ENCODE measurements at regions not wholly inside any gene's neighbourhood (a gene's known extent, or its start where the extent isn't known, plus 50 kb on each side); places are given as distances from the start of the nearest gene placed in this dataset.

DNA sequence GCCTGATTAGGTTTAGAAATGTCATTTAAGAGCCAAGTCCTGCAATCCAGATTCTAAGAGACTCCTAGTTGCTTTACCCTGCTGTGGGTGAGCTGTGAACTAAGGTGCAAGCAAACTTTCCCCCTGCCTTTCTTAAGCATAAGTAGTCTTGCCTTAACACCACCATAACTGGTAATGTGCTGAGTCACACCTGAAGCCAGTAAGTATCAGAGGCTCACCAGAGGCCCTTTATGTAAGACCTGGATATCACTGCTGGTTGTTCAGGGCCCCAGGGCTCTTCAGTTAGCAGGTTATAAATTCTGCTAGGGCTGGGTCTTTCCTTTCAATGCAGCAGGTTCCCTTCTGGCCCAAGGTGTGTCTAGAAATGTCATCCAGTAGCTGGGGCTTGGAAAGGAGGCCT lies 509.9 kb downstream of the VGLL3 start:
- ATAC-seq (replicated peaks in 1 of 4) (no peak), DNase-seq (no peak)
- POLR2A ChIA-PET = no interaction called here
- no peaks in the 10 kb centered on the region for H3K4me1 ChIP-seq (ENCODE audit: control insufficient read depth in 1 of 2, extremely low read depth in 1 of 2, insufficient read depth in 2 of 2, low read length in 2 of 2)
- no peaks in the 10 kb centered on the region for H3K27me3 Mint-ChIP-seq
- H3K27ac ChIP-seq (ENCODE audit: low read length) = no peak overlapping the region
- no peaks in the 10 kb centered on the region for H3K27me3 ChIP-seq (replicated peaks in 1 of 2; ENCODE audit: control insufficient read depth in 2 of 2, extremely low read depth in 1 of 2, insufficient read depth in 2 of 2, low read length in 1 of 2)
- CTCF ChIA-PET = no interaction called here
- no peaks in the 10 kb centered on the region for H3K9me3 ChIP-seq
- H3K4me3 ChIP-seq (ENCODE audit: control insufficient read depth in 1 of 2, extremely low read depth in 1 of 2, low read length in 1 of 2) = no peak overlapping the region
- H3K36me3 ChIP-seq (ENCODE audit: control insufficient read depth in 2 of 2, extremely low read depth in 1 of 2, insufficient read depth in 1 of 2, low read length in 1 of 2) = no peaks in the 10 kb centered on the region
- no peaks in the 10 kb centered on the region for H3K36me3 Mint-ChIP-seq
- no peak overlapping the region for H3K4me3 Mint-ChIP-seq
- peaks cover 11 to 41% (median 24%) of the 10 kb centered on the region in 3 donors for H3K9me3 Mint-ChIP-seq
- no peak overlapping the region for H3K27ac Mint-ChIP-seq
- no peaks in the 10 kb centered on the region for H3K4me1 Mint-ChIP-seq

DNA sequence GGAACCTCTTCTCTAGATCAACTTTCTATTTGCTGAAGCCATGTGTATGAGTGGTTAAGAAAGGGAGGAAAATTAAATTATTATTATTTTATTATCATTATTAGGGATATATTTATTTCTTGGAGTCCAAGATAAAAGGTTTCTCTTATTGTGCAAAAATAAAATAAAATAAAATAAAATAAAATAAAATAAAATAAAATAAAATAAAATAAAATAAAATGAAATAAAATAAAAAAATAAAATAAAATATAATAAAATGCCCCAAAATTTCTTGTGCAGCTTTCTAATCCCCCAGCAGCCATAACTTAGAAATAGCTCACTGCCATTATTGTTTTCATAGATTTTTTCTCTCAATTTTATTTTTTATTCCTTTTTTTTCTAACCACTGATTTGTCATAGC lies 526.8 kb downstream of the VGLL3 start:
- Histone ChIP-seq H3K27me3 (replicated peaks in 1 of 2; ENCODE audit: control insufficient read depth in 2 of 2, extremely low read depth in 1 of 2, insufficient read depth in 2 of 2, low read length in 1 of 2) (no peaks in the 10 kb centered on the region), H3K9me3 (no peaks in the 10 kb centered on the region), H3K4me1 (ENCODE audit: control insufficient read depth in 1 of 2, extremely low read depth in 1 of 2, insufficient read depth in 2 of 2, low read length in 2 of 2) (no peaks in the 10 kb centered on the region), H3K27ac (ENCODE audit: low read length) (no peak overlapping the region), H3K36me3 (ENCODE audit: control insufficient read depth in 2 of 2, extremely low read depth in 1 of 2, insufficient read depth in 1 of 2, low read length in 1 of 2) (no peaks in the 10 kb centered on the region), H3K4me3 (ENCODE audit: control insufficient read depth in 1 of 2, extremely low read depth in 1 of 2, low read length in 1 of 2) (no peak overlapping the region)
- no peaks in the 10 kb centered on the region for H3K27me3 Mint-ChIP-seq
- no peak overlapping the region for H3K27ac Mint-ChIP-seq
- no peak for DNase-seq
- CTCF ChIA-PET = no interaction called here
- H3K36me3 Mint-ChIP-seq = no peaks in the 10 kb centered on the region
- no peak overlapping the region for H3K4me3 Mint-ChIP-seq
- POLR2A ChIA-PET = interaction anchor here in 1 of 2 donors (0.6 kb wide), 1 partner anchor 94 kb away, joined by 3 read pairs; no protein-coding TSS in a partner anchor
- peaks cover 3 to 10% (median 8%) of the 10 kb centered on the region in 3 donors for H3K9me3 Mint-ChIP-seq
- H3K4me1 Mint-ChIP-seq = no peaks in the 10 kb centered on the region
- ATAC-seq (replicated peaks in 1 of 4) = no peak

DNA sequence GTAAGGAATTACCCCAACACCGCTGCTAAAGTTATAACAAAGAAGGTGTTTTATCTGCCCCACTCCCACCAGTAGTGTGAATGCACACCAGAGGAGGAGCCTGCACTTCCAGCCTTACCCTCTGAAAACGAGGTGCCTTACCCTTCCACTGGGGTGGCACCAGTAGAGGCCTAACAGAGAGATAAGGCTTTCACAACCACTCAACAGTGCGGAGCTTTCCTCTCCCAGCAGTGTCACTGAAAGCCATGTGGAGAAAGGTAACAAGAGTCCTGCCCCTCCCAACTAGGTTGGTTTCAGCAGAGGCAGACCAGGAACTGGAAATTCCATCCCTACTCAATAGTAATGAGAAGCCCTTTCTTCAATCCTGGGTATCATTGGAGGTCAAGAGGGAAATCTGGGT lies 539.2 kb downstream of the VGLL3 start:
- Histone ChIP-seq H3K9me3 (no peaks in the 10 kb centered on the region), H3K36me3 (ENCODE audit: control insufficient read depth in 2 of 2, extremely low read depth in 1 of 2, insufficient read depth in 1 of 2, low read length in 1 of 2) (no peaks in the 10 kb centered on the region), H3K27me3 (replicated peaks in 1 of 2; ENCODE audit: control insufficient read depth in 2 of 2, extremely low read depth in 1 of 2, insufficient read depth in 2 of 2, low read length in 1 of 2) (no peaks in the 10 kb centered on the region), H3K4me3 (ENCODE audit: control insufficient read depth in 1 of 2, extremely low read depth in 1 of 2, low read length in 1 of 2) (no peak overlapping the region), H3K27ac (ENCODE audit: low read length) (no peak overlapping the region), H3K4me1 (ENCODE audit: control insufficient read depth in 1 of 2, extremely low read depth in 1 of 2, insufficient read depth in 2 of 2, low read length in 2 of 2) (no peaks in the 10 kb centered on the region)
- WGBS (ENCODE audit: insufficient coverage) = 0% methylated on average over 1 of the region's 3 CpGs
- ATAC-seq (replicated peaks in 1 of 4) (no peak), DNase-seq (no peak)
- Mint-ChIP-seq H3K27ac (no peak overlapping the region), H3K36me3 (no peaks in the 10 kb centered on the region), H3K4me3 (no peak overlapping the region), H3K9me3 (peaks cover 6 to 10% (median 9%) of the 10 kb centered on the region in 3 donors), H3K4me1 (no peaks in the 10 kb centered on the region), H3K27me3 (no peaks in the 10 kb centered on the region)
- CTCF ChIA-PET = no interaction called here
- POLR2A ChIA-PET = no interaction called here

DNA sequence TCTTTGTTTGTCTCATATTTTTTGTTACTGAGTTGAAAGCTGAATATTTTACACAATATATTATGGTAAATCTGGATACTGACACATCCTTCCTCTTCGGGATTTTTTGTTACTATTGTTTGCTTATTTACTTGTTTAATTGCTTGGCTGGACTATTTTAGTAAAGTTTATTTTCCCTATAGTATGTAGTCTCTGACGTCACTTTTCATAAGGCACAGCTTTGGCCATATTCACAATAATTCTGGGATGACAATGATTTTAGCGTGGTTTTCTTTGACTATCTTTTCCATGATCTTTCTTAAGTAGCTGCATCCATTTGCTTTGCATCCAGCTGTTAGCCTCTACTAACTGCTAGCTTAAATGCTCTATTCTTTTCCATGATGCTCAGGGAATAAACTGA lies 552.4 kb downstream of the VGLL3 start:
- Histone ChIP-seq H3K27me3 (replicated peaks in 1 of 2; ENCODE audit: control insufficient read depth in 2 of 2, extremely low read depth in 1 of 2, insufficient read depth in 2 of 2, low read length in 1 of 2) (no peaks in the 10 kb centered on the region), H3K4me3 (ENCODE audit: control insufficient read depth in 1 of 2, extremely low read depth in 1 of 2, low read length in 1 of 2) (no peak overlapping the region), H3K27ac (ENCODE audit: low read length) (no peak overlapping the region), H3K9me3 (no peaks in the 10 kb centered on the region), H3K4me1 (ENCODE audit: control insufficient read depth in 1 of 2, extremely low read depth in 1 of 2, insufficient read depth in 2 of 2, low read length in 2 of 2) (no peaks in the 10 kb centered on the region), H3K36me3 (ENCODE audit: control insufficient read depth in 2 of 2, extremely low read depth in 1 of 2, insufficient read depth in 1 of 2, low read length in 1 of 2) (no peaks in the 10 kb centered on the region)
- peaks cover 0 to 6% (median 2%) of the 10 kb centered on the region in 3 donors for H3K9me3 Mint-ChIP-seq
- DNase-seq (no peak), ATAC-seq (replicated peaks in 1 of 4) (no peak)
- no peak overlapping the region for H3K4me3 Mint-ChIP-seq
- no peaks in the 10 kb centered on the region for H3K36me3 Mint-ChIP-seq
- no peaks in the 10 kb centered on the region for H3K4me1 Mint-ChIP-seq
- H3K27ac Mint-ChIP-seq = no peak overlapping the region
- H3K27me3 Mint-ChIP-seq = no peaks in the 10 kb centered on the region
- WGBS (ENCODE audit: insufficient coverage) = 88% methylated on average over 1 of the region's 3 CpGs
- POLR2A ChIA-PET = no interaction called here
- CTCF ChIA-PET = interaction anchor here in 1 of 2 donors (0.6 kb wide), 1 partner anchor 372 kb away, joined by 4 read pairs; no protein-coding TSS in a partner anchor

DNA sequence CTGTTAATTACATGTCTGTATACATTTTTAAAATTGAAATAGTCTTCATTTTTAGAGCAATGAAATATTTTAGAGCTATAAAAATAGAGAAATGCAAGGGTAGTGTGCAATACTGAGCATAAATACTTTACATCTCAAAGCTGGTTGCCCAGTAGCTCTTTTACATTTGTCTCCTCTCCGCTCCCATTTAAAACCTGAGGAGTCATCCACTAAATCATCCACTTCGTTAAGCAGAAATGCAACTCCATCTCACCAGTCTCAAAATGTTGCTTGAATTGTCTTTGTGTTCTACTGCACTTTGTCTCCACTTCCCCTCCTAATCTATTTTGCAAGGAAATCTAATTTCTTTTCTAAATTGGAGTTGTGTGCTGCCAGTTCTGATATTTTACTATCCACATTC lies 563.6 kb downstream of the VGLL3 start:
- CTCF ChIA-PET = no interaction called here
- no peak overlapping the region for H3K4me3 ChIP-seq (ENCODE audit: control insufficient read depth in 1 of 2, extremely low read depth in 1 of 2, low read length in 1 of 2)
- POLR2A ChIA-PET = no interaction called here

DNA sequence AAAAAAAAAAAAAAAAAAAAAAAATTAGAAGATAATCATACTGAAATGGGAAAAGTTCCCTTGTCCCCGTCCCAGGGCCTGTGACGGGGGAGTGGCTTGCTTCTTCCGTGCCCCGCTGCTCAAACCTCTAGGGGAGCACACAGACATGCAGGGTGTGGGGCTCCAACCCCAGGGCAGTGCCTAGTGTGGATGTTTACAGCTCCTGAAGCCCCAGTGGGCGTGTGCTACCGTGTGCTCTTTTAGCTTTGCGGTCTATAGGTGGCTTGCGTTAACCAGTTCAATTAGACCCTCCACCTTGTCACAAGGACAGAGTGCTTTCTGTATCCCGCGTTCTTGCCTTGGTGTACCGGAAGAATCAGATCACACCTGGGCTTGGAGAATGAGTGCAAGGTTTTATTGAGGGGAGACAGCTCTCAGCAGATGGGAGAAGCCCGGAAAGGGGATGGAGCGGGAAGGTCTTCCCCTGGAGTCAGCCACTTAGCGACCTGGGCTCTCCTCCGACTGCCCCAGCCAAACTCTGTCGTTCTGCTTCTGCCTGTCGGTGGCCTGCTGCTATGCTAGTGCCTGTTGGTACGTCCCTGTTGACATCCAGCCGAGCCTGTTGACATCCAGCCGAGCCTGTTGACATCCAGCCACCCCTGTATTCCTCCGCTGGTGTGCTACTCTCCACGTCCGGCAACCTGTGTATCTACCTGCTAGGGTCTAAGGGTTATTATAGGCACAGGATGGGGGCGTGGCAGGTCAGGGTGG lies 569.8 kb downstream of the VGLL3 start:
- POLR2A ChIA-PET = no interaction called here
- H3K27me3 Mint-ChIP-seq = no peaks in the 10 kb centered on the region
- peaks cover 13 to 31% (median 15%) of the 10 kb centered on the region in 3 donors for H3K9me3 Mint-ChIP-seq
- 83% methylated on average over 17 of the region's 24 CpGs for WGBS (ENCODE audit: insufficient coverage)
- Histone ChIP-seq H3K4me1 (ENCODE audit: control insufficient read depth in 1 of 2, extremely low read depth in 1 of 2, insufficient read depth in 2 of 2, low read length in 2 of 2) (no peaks in the 10 kb centered on the region), H3K4me3 (ENCODE audit: control insufficient read depth in 1 of 2, extremely low read depth in 1 of 2, low read length in 1 of 2) (no peak overlapping the region), H3K27ac (ENCODE audit: low read length) (no peak overlapping the region), H3K27me3 (replicated peaks in 1 of 2; ENCODE audit: control insufficient read depth in 2 of 2, extremely low read depth in 1 of 2, insufficient read depth in 2 of 2, low read length in 1 of 2) (no peaks in the 10 kb centered on the region), H3K36me3 (ENCODE audit: control insufficient read depth in 2 of 2, extremely low read depth in 1 of 2, insufficient read depth in 1 of 2, low read length in 1 of 2) (no peaks in the 10 kb centered on the region), H3K9me3 (no peaks in the 10 kb centered on the region)
- CTCF ChIA-PET = no interaction called here
- no peak for ATAC-seq (replicated peaks in 1 of 4)
- no peak for DNase-seq
- no peak overlapping the region for H3K4me3 Mint-ChIP-seq
- H3K27ac Mint-ChIP-seq = no peak overlapping the region
- H3K36me3 Mint-ChIP-seq = no peaks in the 10 kb centered on the region
- no peaks in the 10 kb centered on the region for H3K4me1 Mint-ChIP-seq

More for the DNA sequence above, 563.6 kb downstream of the VGLL3 start:
- H3K4me3 Mint-ChIP-seq = no peak overlapping the region
- H3K9me3 Mint-ChIP-seq = peaks cover 7 to 16% (median 16%) of the 10 kb centered on the region in 3 donors
- no peak for DNase-seq
- Histone ChIP-seq H3K27ac (ENCODE audit: low read length) (no peak overlapping the region), H3K9me3 (no peaks in the 10 kb centered on the region), H3K4me1 (ENCODE audit: control insufficient read depth in 1 of 2, extremely low read depth in 1 of 2, insufficient read depth in 2 of 2, low read length in 2 of 2) (no peaks in the 10 kb centered on the region), H3K27me3 (replicated peaks in 1 of 2; ENCODE audit: control insufficient read depth in 2 of 2, extremely low read depth in 1 of 2, insufficient read depth in 2 of 2, low read length in 1 of 2) (no peaks in the 10 kb centered on the region), H3K36me3 (ENCODE audit: control insufficient read depth in 2 of 2, extremely low read depth in 1 of 2, insufficient read depth in 1 of 2, low read length in 1 of 2) (no peaks in the 10 kb centered on the region)
- H3K4me1 Mint-ChIP-seq = no peaks in the 10 kb centered on the region
- ATAC-seq (replicated peaks in 1 of 4) = no peak
- H3K36me3 Mint-ChIP-seq = no peaks in the 10 kb centered on the region
- H3K27me3 Mint-ChIP-seq = no peaks in the 10 kb centered on the region
- H3K27ac Mint-ChIP-seq = no peak overlapping the region
- 80% methylated on average over 1 of the region's 2 CpGs for WGBS (ENCODE audit: insufficient coverage)

DNA sequence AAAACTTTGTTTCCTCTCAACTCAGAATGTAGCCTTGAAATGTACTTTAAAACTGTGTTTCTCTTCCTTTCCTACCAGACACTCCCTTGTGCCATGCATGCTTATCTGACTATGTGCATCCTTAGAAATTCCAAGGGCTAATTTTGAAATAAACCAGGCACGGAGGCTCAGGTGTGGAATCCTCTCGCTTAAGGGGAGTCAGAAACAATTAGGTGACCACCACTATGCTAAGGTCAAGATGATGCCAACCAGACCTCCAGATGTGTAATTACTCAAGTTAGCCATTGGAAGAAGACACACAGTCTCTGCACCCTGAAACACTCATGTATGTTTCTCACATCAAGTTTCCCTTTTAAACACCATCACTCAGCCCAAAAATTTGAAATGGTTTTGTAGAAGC lies 572.1 kb downstream of the VGLL3 start:
- no peaks in the 10 kb centered on the region for H3K4me1 ChIP-seq (ENCODE audit: control insufficient read depth in 1 of 2, extremely low read depth in 1 of 2, insufficient read depth in 2 of 2, low read length in 2 of 2)
- Mint-ChIP-seq H3K27me3 (no peaks in the 10 kb centered on the region), H3K4me1 (no peaks in the 10 kb centered on the region), H3K9me3 (peaks cover 5 to 24% (median 8%) of the 10 kb centered on the region in 3 donors), H3K4me3 (no peak overlapping the region), H3K36me3 (no peaks in the 10 kb centered on the region), H3K27ac (no peak overlapping the region)
- H3K9me3 ChIP-seq = no peaks in the 10 kb centered on the region
- no peaks in the 10 kb centered on the region for H3K36me3 ChIP-seq (ENCODE audit: control insufficient read depth in 2 of 2, extremely low read depth in 1 of 2, insufficient read depth in 1 of 2, low read length in 1 of 2)
- WGBS (ENCODE audit: insufficient coverage) = 62% methylated on average over 2 of the region's 2 CpGs
- no peaks in the 10 kb centered on the region for H3K27me3 ChIP-seq (replicated peaks in 1 of 2; ENCODE audit: control insufficient read depth in 2 of 2, extremely low read depth in 1 of 2, insufficient read depth in 2 of 2, low read length in 1 of 2)
- DNase-seq (no peak), ATAC-seq (replicated peaks in 1 of 4) (no peak)
- H3K4me3 ChIP-seq (ENCODE audit: control insufficient read depth in 1 of 2, extremely low read depth in 1 of 2, low read length in 1 of 2) = no peak overlapping the region
- no peak overlapping the region for H3K27ac ChIP-seq (ENCODE audit: low read length)
- ChIA-PET POLR2A (no interaction called here), CTCF (no interaction called here)

Measured in T-cell (primary cell).